ENCODE measurements at regions not wholly inside any gene's neighbourhood (a gene's known extent, or its start where the extent isn't known, plus 50 kb on each side); places are given as distances from the start of the nearest gene placed in this dataset.

- TF ChIP-seq POLR2A (IDR thresholded peaks at IDR 0.05; ENCODE audit: low read length): no peak
- no peak for TF ChIP-seq GATA1 (IDR thresholded peaks at IDR 0.05; ENCODE audit: low read depth, low read length)
These were observed 307.5 kb downstream of the MAP2K4 start for GRCh38 chr17:12328204-12328603.
